HG02623 (cell line): ENCODE measurements at regions not wholly inside any gene's neighbourhood (a gene's known extent, or its start where the extent isn't known, plus 50 kb on each side); places are given as distances from the start of the nearest gene placed in this dataset.

ENCODE experiments used
- ATAC-seq: cut with Tn5 transposase; IDR thresholded peaks from one replicate; pipeline ENCODE4 v1.9.1; 2021; ENCODE audit warnings: moderate library complexity; ENCODE audit not compliant: unreplicated experiment

DNA sequence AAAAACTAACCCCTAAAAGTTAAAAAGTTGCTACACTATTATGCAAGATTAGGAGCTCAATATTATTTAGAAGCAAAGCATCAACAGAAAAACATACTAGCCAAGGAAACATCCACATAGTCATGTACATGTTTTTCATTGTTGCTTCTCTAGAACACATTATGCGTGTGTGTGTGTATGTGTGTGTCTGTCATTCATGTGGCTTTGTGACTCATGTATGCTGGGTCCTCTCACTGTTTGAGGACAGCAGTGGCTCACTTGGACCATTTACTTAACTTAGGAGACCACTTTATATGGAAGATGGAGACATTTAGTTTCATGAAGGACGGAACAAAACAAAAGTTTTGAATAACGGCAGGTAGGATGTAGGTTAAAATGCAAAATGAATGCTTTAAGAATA is 219.4 kb upstream of the THBS1 start:
- no peak for ATAC-seq

DNA sequence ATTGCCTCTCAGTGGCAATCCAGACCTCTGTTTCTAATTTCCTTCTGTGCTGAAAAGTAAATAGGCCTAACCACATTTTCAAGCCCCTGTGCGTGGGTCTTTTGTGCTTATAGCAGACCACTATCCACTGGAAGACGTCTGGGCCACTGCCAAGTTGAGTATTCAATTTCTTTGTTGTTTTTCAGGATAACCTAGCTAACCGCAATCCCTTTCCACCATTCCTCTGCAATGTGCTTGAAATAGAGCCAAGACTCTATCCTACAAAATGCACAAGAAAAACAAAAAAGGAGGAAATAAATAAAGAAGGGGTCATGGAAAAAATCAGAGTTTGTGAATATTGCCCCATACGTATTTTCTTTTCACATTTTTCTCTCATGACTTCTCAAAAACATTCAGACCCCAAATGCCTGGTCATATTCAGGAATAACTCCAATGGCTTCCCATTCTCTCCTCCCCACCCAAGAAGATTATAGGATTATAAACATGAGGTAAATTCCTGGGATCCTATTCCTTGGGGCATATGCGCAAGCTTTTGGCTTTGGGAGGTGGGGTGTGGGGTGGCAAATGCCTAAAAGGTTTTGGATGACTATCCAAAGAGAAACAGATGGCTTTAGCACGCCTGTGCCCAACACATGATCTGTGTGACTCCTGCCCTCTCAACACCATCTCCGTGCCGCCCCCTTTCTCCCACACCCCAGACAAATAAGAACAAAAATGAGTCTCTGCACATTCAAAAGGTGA is 217.9 kb upstream of the THBS1 start:
- no peak for ATAC-seq

DNA sequence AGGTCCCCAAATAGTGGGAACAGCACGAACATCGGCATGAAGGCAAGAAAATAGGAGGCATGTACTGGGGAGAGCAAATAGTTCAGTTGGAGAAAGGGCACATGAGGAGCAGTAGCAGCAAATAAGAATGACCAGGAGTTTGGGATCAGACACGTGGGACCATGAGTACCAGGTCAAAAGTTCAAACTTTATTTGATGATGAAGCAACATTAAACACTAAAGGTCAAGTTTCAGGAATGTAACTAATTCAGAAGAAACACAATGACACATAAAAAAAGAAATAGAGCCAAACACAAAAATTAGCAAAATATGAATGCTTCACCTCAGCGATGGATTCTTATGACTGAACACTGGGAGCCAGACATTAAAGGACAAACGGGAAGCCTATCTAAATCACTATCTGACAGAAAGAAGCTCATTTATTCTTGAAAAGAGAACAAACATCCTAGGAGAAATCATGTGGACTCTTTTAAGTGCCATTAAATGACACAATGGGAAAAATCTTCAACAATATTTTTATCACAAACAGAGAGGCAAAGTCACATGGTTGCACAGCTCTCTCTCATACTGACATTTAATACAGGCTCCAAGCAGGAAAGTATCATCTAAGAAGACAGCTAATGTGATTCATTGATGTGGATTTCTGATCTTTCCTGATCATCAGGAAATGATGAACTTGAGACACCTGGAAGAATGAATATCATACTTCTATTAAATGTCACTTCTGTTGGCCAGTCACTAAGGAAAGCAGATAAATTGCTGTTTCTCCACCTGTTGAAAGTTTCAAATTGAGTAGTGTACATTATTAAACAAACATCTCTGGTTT is 216.9 kb upstream of the THBS1 start:
- no peak for ATAC-seq

DNA sequence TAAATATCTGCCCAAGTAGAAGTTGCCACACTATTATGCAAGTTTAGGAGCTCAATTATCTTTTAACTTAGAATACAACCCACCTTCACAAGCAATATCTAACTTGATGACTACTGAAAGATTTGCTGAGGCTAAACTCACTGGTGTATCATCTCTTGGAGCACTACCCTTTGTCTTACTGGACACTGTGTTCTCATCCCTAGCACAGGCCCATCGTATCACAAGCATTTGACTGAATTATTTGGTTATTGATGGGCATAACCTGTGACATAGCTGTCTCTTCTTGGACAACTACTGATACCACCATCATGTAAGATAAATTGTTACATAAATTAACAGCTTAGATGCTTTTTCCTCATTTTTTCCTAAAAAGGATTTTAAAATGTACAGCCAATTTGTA is 216.2 kb upstream of the THBS1 start:
- ATAC-seq, result no peak

DNA sequence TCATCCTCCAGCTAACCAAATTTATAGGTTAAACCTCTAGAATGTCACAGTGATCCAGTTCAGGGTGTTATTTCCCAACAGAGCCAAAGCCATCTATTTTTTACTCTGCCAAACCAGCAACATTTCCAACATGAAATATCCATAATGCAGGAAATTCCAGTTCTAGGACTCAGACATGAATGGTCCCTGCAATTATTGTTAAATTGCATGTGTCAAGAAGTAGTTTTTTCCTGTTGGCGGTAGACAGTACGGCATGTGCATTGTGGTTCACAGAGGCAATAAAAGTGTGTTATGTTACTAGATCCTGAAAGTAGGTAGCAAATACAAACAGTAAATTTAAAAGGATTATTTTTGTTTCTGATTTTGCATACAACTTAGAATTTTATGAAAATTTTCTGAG is 215.7 kb upstream of the THBS1 start:
- no peak for ATAC-seq

DNA sequence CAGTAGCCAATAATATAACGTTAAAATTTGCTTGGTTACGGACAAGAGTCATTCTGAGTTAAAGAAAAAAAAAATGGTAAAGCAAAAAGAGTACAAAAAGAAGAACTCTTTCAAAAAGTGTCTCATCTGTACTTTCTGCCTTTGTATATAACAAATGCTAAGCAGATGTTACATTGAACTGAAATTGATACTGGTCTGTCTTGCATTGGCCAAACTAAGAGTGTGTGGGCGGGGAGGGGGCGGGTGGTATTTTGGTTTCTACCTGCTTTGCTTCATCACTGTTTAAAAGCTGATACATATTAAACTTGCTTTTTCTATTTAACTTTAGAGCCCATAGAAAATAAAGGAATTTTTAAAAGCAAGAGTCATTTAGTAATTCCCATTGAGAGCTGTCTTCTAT is 215.0 kb upstream of the THBS1 start:
- ATAC-seq, result peak; percentile 72

DNA sequence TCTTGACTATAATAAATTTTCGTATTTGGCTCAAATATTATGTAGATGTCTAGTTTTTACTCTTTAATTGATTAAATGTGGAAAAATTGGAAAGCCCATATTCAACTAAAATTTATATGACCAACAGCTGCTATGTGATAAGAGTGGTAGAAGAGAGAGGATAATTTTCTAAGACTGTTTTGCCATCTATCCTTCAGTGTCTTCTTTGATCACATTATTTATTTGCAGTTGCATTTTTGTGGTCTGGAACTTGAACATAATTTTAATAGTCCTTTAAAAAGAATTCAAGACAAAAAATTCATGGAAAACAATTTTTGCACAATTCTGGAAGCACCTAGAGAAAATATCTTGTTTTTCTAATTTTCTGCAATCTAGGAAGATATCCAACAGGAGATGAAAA is 213.3 kb upstream of the THBS1 start:
- ATAC-seq, result no peak

DNA sequence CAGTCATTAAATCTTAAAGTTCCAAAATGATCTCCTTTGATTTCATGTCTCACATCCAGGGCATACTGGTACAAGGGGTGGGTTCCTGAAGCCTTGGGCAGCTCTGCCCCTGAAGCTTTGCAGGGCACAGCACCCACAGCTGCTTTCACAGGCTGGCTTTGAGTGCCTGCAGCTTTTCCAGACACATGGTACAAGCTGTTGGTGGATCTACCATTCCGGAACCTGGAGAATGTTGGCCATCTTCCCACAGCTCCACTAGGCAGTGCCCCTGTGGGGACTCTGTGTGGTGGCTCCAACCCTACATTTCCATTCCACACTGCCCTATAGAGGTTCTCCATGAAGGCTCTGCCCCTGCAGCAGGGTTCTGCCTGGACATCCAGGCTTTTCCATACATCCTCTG is 211.1 kb upstream of the THBS1 start:
- no peak for ATAC-seq

DNA sequence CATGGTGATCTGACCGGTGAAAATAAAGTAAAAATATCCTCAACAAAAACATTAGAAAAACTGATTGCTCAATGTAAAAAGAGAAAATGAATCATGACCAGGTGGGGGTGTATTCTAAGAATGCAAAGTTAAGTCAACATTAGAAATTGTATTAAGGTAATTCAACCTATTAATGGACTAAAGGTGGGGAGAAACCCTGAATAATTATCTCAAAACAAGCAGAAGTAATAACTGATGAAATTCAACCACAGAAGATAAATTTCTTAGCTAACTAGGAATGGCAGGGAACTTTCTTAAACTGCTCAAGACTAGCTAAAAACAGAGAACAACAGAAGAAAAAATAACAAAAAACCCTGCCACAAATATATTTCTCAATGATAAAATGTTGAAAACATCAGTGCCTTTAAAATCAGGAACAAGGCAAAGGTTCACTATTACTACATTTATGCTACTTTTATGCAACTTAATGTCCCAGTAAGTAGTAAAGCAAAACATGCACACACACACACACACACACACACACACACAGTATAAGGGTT is 204.4 kb upstream of the THBS1 start:
- ATAC-seq, result no peak

DNA sequence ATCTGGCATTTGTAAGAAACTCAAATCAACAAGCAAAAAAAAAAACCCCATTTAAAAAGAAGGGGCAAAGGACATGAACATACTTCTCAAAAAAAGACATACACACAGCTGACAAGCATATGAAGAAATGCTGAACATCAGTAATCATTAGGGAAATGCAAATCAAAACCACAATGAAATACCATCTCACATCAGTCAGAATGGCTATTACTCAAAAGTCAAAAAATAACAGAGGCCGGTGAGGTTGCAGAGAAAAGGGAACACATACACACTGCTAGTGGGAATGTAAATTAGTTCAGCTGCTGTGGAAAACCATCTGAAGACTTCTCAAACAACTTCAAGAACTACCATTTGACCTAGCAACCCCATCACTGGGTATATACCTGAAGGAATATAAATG is 199.4 kb upstream of the THBS1 start:
- ATAC-seq, result no peak

DNA sequence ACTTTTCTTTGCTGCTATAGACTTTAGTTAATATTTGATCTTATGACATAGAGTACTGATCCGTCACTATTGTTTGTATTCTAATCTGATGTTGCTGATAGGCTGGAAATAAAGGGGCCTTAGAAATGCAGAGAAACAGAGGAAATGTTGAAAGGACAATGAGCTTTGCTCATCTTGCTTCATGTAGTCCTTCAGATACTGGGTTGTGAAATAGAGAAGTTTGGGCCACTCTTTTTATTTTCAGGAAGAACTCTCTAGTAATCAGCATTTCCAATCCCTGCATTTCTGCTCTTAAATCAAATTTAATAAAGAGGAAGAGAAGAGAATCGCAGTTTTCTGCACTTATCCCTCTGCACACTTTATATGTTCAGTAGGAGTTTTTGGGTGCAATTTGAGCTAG is 192.8 kb upstream of the THBS1 start:
- no peak for ATAC-seq

DNA sequence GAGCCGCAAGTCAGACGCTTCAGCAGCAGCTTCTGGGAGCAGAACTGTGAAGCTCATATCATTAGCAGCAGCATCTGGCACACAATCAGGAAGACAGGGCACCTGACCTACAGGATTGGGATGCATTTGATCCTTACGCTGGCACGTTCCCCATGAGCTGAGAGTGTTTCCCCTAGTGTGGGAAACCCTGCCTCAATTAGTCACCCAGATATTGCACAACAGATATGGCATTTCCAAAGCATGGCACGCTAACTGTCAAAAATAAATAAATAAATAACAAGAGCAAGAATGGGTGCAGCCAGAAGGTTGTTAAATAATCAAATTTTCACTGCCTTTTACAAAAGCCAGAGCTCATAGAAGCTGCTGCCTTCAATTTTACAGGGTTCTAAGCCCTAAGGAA is 189.6 kb upstream of the THBS1 start:
- ATAC-seq, result no peak

DNA sequence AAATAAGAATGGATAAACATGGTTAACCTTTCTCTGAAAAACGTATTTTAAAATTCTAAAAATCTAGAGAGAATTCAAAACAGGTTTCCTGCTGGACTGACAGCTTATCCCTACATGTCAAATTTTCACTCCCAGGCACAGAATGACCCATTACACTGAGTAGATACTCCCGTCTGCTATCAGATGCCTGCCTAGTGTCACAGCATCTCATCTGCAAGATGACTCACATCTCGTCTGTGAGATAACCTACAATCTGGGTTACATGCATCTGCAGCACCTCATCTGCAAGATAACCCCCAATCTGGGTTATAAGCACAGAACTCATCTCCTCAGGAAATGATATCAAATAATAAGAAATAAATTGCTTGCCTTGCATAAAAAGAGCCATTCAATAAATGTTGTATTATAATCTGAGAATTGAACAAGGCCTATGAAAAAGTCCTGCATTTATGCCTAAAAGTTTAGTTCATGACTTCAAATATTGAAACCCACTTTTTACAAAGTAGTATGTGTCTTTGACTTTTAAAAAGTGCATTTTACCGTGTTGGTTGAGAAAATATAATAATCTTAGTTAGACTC is 188.3 kb upstream of the THBS1 start:
- ATAC-seq, result no peak

DNA sequence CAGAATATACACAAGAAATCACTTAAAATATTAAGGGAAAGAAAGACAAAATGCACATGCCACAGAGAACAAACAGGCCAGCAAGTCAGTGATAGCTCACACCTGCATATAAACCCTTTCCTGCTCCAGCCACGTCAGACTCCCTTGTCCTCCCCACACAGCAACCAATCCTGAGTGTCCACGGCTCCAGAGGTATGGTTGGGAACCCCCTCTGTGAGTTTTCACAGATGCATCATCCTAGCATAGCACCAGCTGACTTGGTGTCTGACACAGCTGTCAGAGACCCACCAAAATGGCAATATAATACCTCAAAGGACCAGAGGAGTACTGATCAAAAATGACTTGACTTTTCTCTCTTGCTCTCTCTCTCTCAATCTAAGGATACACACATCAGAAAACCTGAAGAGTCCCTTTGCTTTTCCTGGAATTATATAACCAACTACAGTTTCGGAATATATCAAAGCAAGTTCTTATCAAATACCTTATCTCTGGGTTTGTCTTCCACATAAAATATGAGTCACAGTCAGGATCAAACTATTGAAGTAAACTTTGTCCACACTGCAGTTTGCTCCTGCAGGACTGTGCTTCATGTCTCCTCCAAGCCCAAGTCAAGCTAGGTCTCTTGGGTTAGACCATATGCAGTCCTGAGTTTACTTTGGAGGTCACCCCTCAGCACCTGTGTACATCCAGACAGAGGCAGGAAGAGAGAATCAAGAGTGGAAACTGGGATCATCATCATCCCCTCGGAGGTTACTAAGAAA is 187.1 kb upstream of the THBS1 start:
- ATAC-seq, result no peak

DNA sequence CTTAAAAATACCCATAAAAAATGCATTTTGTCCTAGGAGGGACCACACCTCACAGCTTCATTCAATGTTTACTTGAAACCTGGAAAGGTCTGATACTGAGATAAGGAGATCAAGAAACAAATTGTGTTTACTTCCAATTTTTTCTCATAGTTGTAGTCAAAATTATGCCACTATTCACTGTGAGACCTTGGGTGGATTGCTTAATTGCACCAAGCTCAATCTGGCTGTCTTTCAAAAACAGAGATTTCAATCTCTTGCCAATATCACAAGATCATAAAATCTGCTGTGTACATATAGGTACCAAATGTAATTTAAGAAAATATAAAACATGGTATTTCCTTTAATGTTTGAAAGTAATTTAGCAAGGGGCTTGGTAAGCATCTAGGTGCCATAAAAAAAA is 186.4 kb upstream of the THBS1 start:
- no peak for ATAC-seq

DNA sequence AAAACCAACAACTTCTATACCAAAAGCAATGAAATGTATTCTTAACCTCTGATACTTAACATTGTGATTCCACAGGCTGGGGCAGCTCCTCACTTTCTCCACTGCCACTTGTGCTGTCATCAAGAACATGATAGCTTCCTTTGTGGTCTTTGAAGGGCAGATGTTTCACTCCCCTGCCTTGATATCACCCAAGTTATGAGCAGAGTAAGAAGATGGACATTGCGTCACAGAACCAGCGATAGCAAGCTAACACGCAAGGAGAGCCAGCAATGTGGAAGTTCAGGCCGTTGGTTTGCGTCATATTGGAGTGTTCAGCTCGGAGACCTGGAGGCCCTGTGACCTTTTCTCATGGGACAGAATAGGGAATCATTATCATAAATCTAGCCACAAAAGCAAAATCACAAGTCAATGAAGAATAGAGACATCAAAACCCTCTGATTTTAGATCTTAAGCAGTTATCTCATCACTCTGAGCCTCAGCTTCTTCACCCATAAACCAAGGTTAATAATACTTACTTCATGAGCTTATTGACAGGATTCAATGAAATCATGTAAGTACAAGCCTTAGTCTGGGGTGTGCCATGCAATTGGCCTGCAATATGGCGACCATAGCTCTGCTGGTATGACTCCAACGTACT is 183.8 kb upstream of the THBS1 start:
- ATAC-seq, result no peak

DNA sequence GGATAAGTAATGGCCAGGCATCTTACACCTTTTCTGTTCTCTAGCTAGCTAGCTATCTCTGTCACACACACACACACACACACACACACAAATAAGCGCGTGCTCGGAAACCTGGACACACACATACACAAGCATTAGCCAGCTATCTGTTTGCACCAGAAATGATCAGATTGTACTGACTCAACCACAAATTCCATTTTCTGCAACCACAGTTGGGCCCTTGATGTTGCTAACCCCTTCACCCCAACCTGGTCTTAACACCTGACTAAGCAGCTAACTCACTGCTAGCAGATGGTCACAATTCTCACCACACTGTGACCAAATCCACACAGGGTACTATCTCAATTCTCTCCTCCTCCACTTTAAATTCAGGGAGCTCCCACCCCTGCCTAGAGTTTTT is 183.0 kb upstream of the THBS1 start:
- ATAC-seq, result no peak

DNA sequence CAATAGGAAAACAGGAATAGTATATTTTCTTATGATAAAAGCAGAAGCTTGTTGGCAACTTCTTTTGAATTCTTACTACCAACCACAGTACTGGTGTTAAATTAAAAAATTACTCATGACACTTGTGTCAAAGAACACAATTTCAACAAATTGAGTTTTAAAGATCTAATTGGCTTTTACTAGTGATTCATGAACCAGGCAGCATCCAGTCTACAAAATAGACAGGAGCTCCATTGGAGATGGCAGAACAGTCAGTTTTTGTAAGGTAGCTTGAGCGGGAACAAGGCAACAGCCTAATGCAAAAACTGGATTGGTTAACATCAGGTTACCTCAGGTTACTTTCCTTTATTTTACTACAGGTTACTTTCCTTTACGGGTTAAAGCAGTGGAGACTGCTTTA is 181.3 kb upstream of the THBS1 start:
- ATAC-seq, result no peak

DNA sequence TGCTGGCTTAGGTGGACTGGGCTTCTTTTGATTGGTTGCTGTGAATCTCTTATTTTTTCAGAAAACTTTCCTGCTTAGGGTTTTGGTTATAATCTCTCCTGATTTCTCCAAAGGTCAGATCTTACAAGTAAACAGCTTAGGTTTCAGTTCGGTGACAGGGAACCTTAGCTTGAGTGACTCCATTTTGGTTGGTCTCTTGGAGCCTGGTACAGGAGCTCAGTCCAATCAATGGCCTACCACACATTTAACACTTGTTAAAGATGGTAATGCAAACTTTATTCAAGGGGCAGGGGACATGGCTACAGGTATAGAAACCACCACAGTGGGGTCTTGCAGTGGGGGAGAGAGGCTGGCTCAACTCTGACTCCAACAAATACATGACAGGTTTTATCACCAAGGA is 180.9 kb upstream of the THBS1 start:
- no peak for ATAC-seq

DNA sequence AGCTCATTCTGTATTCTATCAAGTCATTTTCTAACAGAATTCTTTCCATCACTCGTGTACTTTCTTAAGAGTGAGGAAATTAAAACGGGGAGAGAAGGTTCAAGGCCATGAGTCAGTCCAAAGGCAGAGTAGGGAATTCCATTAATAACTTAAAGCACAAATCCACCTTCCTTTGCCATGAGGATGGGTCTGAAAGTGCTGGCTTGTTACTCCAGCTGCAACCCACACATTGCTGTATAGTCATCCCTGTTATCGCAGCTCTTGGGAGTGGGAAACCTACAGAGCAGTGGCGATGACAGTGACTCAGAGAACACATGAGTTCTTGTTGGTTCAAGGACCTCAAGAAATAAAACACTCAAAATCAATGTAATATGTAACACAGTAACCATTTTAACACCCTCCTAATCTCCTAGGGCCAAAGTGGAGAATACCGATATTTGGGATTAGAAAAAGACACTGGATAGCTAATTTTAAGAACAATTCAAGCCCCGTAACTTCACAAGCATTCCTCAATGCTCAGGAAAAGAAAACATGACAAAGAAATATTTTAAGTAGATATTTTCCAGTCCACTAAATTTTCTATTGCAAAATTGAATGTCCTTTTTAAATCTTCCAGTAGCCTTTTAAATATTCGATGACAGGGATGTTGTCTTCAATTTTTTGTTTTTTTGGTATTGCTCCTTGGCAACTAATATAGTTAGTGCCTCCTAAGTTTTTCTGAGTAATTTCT is 179.9 kb upstream of the THBS1 start:
- no peak for ATAC-seq
